NK-92 (cell line): ENCODE measurements at regions not wholly inside any gene's neighbourhood (a gene's known extent, or its start where the extent isn't known, plus 50 kb on each side); places are given as distances from the start of the nearest gene placed in this dataset.

ENCODE experiments used
- DNase-seq: peaks from one replicate; lab custom pipeline; 2025; ENCODE audit not compliant: unreplicated experiment; lab: John Stamatoyannopoulos, UW

GRCh38 chr10:128312250-128312649 lies 186.0 kb upstream of the MKI67 start:
- no peak for DNase-seq

- DNase-seq, result no peak
Observed at GRCh38 chr10:128314686-128315085, 188.5 kb upstream of the MKI67 start.

- no peak for DNase-seq
Observed at GRCh38 chr10:128316121-128316726, 190.0 kb upstream of the MKI67 start.

GRCh38 chr10:128316925-128317324 lies 190.7 kb upstream of the MKI67 start:
- no peak for DNase-seq

GRCh38 chr10:128318366-128318765 lies 192.1 kb upstream of the MKI67 start:
- DNase-seq, result no peak

- no peak for DNase-seq
Observed at GRCh38 chr10:128318913-128319312, 192.7 kb upstream of the MKI67 start.

GRCh38 chr10:128322106-128322505 lies 195.9 kb upstream of the MKI67 start:
- DNase-seq, result no peak

GRCh38 chr10:128322950-128323349 lies 196.7 kb upstream of the MKI67 start:
- no peak for DNase-seq

- no peak for DNase-seq
Observed at GRCh38 chr10:128324058-128324827, 198.0 kb upstream of the MKI67 start.

- no peak for DNase-seq
Observed at GRCh38 chr10:128325788-128326187, 199.6 kb upstream of the MKI67 start.

GRCh38 chr10:128326251-128326650 lies 200.0 kb upstream of the MKI67 start:
- DNase-seq, result no peak

- no peak for DNase-seq
Observed at GRCh38 chr10:128326851-128327250, 200.6 kb upstream of the MKI67 start.

GRCh38 chr10:128336401-128336800 lies 210.2 kb upstream of the MKI67 start:
- DNase-seq, result no peak

GRCh38 chr10:128337860-128338378 lies 211.7 kb upstream of the MKI67 start:
- no peak for DNase-seq

- DNase-seq, result no peak
Observed at GRCh38 chr10:128338951-128339350, 212.7 kb upstream of the MKI67 start.

- no peak for DNase-seq
Observed at GRCh38 chr10:128339753-128340152, 213.5 kb upstream of the MKI67 start.

- no peak for DNase-seq
Observed at GRCh38 chr10:128345353-128345752, 219.1 kb upstream of the MKI67 start.

- DNase-seq, result no peak
Observed at GRCh38 chr10:128360783-128361182, 234.6 kb upstream of the MKI67 start.

GRCh38 chr10:128361487-128361886 lies 235.3 kb upstream of the MKI67 start:
- DNase-seq, result no peak

GRCh38 chr10:128362514-128362913 lies 236.3 kb upstream of the MKI67 start:
- DNase-seq, result no peak

- DNase-seq, result no peak
Observed at GRCh38 chr10:128364631-128365030, 238.4 kb upstream of the MKI67 start.

- no peak for DNase-seq
Observed at GRCh38 chr10:128365156-128365725, 239.0 kb upstream of the MKI67 start.
